NB4 (cell line): ENCODE measurements at regions not wholly inside any gene's neighbourhood (a gene's known extent, or its start where the extent isn't known, plus 50 kb on each side); places are given as distances from the start of the nearest gene placed in this dataset.

ENCODE experiments used
- MAX ChIP-seq: IDR thresholded peaks from 2 replicates; pipeline ENCODE4 v1.6.1; 2011; ENCODE audit warnings: low read depth, low read length
- POLR2A ChIP-seq: IDR thresholded peaks from 2 replicates; pipeline ENCODE4 v1.6.1; 2011; ENCODE audit warnings: mild to moderate bottlenecking; ENCODE audit not compliant: insufficient read length; ENCODE audit errors: extremely low read depth
- TF ChIP-seq, protein P1 (sequence below): IDR thresholded peaks from one replicate; pipeline ENCODE4 v1.5.1; 2012; ENCODE audit warnings: low read depth, low read length

DNA sequence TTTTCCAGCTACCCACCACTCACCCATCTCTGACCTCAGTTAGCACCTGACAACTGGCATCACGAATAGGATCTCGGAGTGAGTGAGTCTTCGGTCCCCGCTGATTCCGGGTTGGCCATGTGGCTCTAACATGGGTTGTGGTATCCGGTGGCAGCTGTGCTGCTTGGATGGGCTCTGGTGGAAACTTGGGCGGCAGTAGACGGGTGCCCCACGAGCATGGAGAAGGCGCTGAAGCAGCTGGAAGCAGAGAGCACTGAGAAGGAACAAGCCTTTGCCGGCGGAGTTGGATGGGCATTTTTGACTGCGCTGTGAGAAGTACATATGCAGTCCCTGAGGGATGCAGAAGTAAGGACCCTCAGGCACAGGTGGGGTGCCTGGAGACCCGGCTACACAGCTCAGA lies 1044.0 kb upstream of the ADGRL4 start:
- TF ChIP-seq, protein P1, sequence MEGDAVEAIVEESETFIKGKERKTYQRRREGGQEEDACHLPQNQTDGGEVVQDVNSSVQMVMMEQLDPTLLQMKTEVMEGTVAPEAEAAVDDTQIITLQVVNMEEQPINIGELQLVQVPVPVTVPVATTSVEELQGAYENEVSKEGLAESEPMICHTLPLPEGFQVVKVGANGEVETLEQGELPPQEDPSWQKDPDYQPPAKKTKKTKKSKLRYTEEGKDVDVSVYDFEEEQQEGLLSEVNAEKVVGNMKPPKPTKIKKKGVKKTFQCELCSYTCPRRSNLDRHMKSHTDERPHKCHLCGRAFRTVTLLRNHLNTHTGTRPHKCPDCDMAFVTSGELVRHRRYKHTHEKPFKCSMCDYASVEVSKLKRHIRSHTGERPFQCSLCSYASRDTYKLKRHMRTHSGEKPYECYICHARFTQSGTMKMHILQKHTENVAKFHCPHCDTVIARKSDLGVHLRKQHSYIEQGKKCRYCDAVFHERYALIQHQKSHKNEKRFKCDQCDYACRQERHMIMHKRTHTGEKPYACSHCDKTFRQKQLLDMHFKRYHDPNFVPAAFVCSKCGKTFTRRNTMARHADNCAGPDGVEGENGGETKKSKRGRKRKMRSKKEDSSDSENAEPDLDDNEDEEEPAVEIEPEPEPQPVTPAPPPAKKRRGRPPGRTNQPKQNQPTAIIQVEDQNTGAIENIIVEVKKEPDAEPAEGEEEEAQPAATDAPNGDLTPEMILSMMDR, result no peak
- TF ChIP-seq POLR2A (no peak), MAX (no peak)
